ENCODE measurements at regions not wholly inside any gene's neighbourhood (a gene's known extent, or its start where the extent isn't known, plus 50 kb on each side); places are given as distances from the start of the nearest gene placed in this dataset.

GRCh38 chr11:116173506-116173905 is 599.3 kb downstream of the BUD13 start:
- no peaks in the 10 kb centered on the region for H3K4me1 ChIP-seq (replicated peaks)
- no peak overlapping the region for H3K27ac ChIP-seq
- WGBS = 84% methylated on average over 4 of the region's 4 CpGs
- no peaks in the 10 kb centered on the region for H3K27me3 ChIP-seq (replicated peaks; ENCODE audit: insufficient read depth)
- no peaks in the 10 kb centered on the region for H3K9me3 ChIP-seq
- intact Hi-C loops (cut with DNase I) = no loop called here
- no peak for DNase-seq (ENCODE audit: low spot score)
- TF ChIP-seq CTCF (IDR thresholded peaks at IDR 0.05) (no peak), POLR2A (IDR thresholded peaks at IDR 0.05) (no peak), POLR2AphosphoS5 (IDR thresholded peaks at IDR 0.05) (no peak)
- no peak overlapping the region for H3K4me3 ChIP-seq
- H3K36me3 ChIP-seq = no peaks in the 10 kb centered on the region

GRCh38 chr11:116172851-116173250 is 599.9 kb downstream of the BUD13 start:
- TF ChIP-seq POLR2A (IDR thresholded peaks at IDR 0.05) = no peak
- TF ChIP-seq CTCF (IDR thresholded peaks at IDR 0.05) = no peak
- TF ChIP-seq POLR2AphosphoS5 (IDR thresholded peaks at IDR 0.05) = no peak
- no peak overlapping the region for H3K27ac ChIP-seq
- no peaks in the 10 kb centered on the region for H3K4me1 ChIP-seq (replicated peaks)
- H3K9me3 ChIP-seq = no peaks in the 10 kb centered on the region
- intact Hi-C loops (cut with DNase I) = no loop called here
- H3K27me3 ChIP-seq (replicated peaks; ENCODE audit: insufficient read depth) = no peaks in the 10 kb centered on the region
- H3K36me3 ChIP-seq = no peaks in the 10 kb centered on the region
- WGBS = 78% methylated on average over 2 of the region's 2 CpGs
- no peak overlapping the region for H3K4me3 ChIP-seq
- DNase-seq (ENCODE audit: low spot score) = no peak

- DNase-seq (ENCODE audit: low spot score) = no peak
- no peaks in the 10 kb centered on the region for H3K4me1 ChIP-seq (replicated peaks)
- no peaks in the 10 kb centered on the region for H3K27me3 ChIP-seq (replicated peaks; ENCODE audit: insufficient read depth)
- intact Hi-C loops (cut with DNase I) = no loop called here
- no peaks in the 10 kb centered on the region for H3K36me3 ChIP-seq
- 82% methylated on average over 3 of the region's 3 CpGs for WGBS
- H3K9me3 ChIP-seq = no peaks in the 10 kb centered on the region
- no peak overlapping the region for H3K27ac ChIP-seq
- no peak overlapping the region for H3K4me3 ChIP-seq
- TF ChIP-seq POLR2AphosphoS5 (IDR thresholded peaks at IDR 0.05) = no peak
- TF ChIP-seq CTCF (IDR thresholded peaks at IDR 0.05) = no peak
- no peak for TF ChIP-seq POLR2A (IDR thresholded peaks at IDR 0.05)
These were observed 600.6 kb downstream of the BUD13 start for GRCh38 chr11:116172156-116172555.

- Histone ChIP-seq H3K27me3 (replicated peaks; ENCODE audit: insufficient read depth) (no peaks in the 10 kb centered on the region), H3K4me3 (no peak overlapping the region), H3K27ac (no peak overlapping the region), H3K9me3 (no peaks in the 10 kb centered on the region), H3K36me3 (no peaks in the 10 kb centered on the region), H3K4me1 (replicated peaks) (no peaks in the 10 kb centered on the region)
- no peak for TF ChIP-seq POLR2A (IDR thresholded peaks at IDR 0.05)
- no peak for TF ChIP-seq POLR2AphosphoS5 (IDR thresholded peaks at IDR 0.05)
- no peak for TF ChIP-seq CTCF (IDR thresholded peaks at IDR 0.05)
- intact Hi-C loops (cut with DNase I) = no loop called here
- DNase-seq (ENCODE audit: low spot score) = no peak
- WGBS = 82% methylated on average over 10 of the region's 10 CpGs
These were observed 601.3 kb downstream of the BUD13 start for GRCh38 chr11:116171271-116172140.

GRCh38 chr11:116170526-116171120 is 602.2 kb downstream of the BUD13 start:
- 60% methylated on average over 8 of the region's 8 CpGs for WGBS
- DNase-seq (ENCODE audit: low spot score) = no peak

More at GRCh38 chr11:116170526-116171120, 602.2 kb downstream of the BUD13 start:
- Histone ChIP-seq H3K27ac (no peak overlapping the region), H3K27me3 (replicated peaks; ENCODE audit: insufficient read depth) (no peaks in the 10 kb centered on the region), H3K9me3 (no peaks in the 10 kb centered on the region), H3K4me3 (no peak overlapping the region), H3K4me1 (replicated peaks) (no peaks in the 10 kb centered on the region), H3K36me3 (no peaks in the 10 kb centered on the region)
- intact Hi-C loops (cut with DNase I) = no loop called here
- TF ChIP-seq CTCF (IDR thresholded peaks at IDR 0.05) = peak in 3 of 4 experiments; percentile 12 to 46 (median 34)
- no peak for TF ChIP-seq POLR2AphosphoS5 (IDR thresholded peaks at IDR 0.05)

Measured in prostate gland (tissue), 2 donors.